ENCODE measurements at regions not wholly inside any gene's neighbourhood (a gene's known extent, or its start where the extent isn't known, plus 50 kb on each side); places are given as distances from the start of the nearest gene placed in this dataset.

DNA sequence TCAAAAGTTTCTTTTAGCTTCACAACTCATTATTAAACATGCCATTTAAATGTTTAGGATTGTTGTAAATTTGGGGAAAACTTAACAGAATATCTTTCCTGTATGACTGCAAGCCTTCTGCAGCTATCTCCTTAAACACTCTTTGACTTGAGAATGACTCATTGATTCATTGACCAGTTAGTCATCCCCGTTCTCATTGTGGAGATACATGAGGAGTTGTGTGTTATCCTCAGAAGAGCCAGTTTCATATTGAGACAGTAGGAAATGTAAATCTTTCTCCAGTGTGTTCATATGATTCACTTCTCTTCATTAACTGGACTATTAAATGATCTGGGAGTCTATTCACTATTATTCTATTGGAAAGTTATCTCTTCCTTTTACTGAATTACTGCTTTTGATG lies 83.0 kb downstream of the CRYGS start:
- no peaks in the 10 kb centered on the region for H3K4me1 ChIP-seq (ENCODE audit: control insufficient read depth in 2 of 2, insufficient read depth in 2 of 2, low read length in 2 of 2)
- H3K9me3 Mint-ChIP-seq (ENCODE audit: insufficient read depth), result no peaks in the 10 kb centered on the region
- intact Hi-C loops (cut with micrococcal nuclease), result no loop called here
- no peak overlapping the region for H3K4me3 ChIP-seq (ENCODE audit: control extremely low read depth in 1 of 5, extremely low read depth in 1 of 5, insufficient read depth in 1 of 5, low read depth in 2 of 5, low read length in 4 of 5)
- H3K4me3 Mint-ChIP-seq, result no peak overlapping the region
- H4K20me1 ChIP-seq (ENCODE audit: control insufficient read depth, insufficient read depth, low read length, poor library complexity, severe bottlenecking), result no peaks in the 10 kb centered on the region
- no peak overlapping the region for H3K27ac ChIP-seq (ENCODE audit: low read length in 2 of 2)
- ATAC-seq (ENCODE audit: low read depth) (no peak), DNase-seq (no peak)
- H2AFZ ChIP-seq (ENCODE audit: insufficient read depth, low read depth, low read length, poor library complexity, severe bottlenecking), result no peak overlapping the region
- H3K4me1 Mint-ChIP-seq, result no peaks in the 10 kb centered on the region
- ChIA-PET CTCF (interaction anchor here (1.1 to 1.2 kb wide), 2 partner anchors 8 to 79 kb away, joined by 3 read pairs; no protein-coding TSS in a partner anchor), POLR2A (no interaction called here)
- no peak overlapping the region for H3K9ac ChIP-seq (ENCODE audit: low read length)
- WGBS (ENCODE audit: insufficient coverage), result 80% methylated on average over 1 of the region's 1 CpG
- H3K9me3 ChIP-seq (ENCODE audit: control extremely low read depth in 1 of 3, control insufficient read depth in 2 of 3, insufficient read depth in 1 of 3, low read length in 2 of 3), result no peaks in the 10 kb centered on the region
- no peak overlapping the region for H3K4me2 ChIP-seq (replicated peaks; ENCODE audit: low read depth, low read length, poor library complexity, severe bottlenecking)
- no peak for TF ChIP-seq EZH2 (IDR thresholded peaks at IDR 0.05; ENCODE audit: borderline replicate concordance, insufficient read depth, low read depth, low read length, poor library complexity, severe bottlenecking)
- TF ChIP-seq, protein P1, sequence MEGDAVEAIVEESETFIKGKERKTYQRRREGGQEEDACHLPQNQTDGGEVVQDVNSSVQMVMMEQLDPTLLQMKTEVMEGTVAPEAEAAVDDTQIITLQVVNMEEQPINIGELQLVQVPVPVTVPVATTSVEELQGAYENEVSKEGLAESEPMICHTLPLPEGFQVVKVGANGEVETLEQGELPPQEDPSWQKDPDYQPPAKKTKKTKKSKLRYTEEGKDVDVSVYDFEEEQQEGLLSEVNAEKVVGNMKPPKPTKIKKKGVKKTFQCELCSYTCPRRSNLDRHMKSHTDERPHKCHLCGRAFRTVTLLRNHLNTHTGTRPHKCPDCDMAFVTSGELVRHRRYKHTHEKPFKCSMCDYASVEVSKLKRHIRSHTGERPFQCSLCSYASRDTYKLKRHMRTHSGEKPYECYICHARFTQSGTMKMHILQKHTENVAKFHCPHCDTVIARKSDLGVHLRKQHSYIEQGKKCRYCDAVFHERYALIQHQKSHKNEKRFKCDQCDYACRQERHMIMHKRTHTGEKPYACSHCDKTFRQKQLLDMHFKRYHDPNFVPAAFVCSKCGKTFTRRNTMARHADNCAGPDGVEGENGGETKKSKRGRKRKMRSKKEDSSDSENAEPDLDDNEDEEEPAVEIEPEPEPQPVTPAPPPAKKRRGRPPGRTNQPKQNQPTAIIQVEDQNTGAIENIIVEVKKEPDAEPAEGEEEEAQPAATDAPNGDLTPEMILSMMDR (IDR thresholded peaks at IDR 0.05), result no peak
- H3K36me3 ChIP-seq (replicated peaks in 1 of 2; ENCODE audit: control extremely low read depth in 1 of 2, control insufficient read depth in 1 of 2, extremely low read depth in 1 of 2, insufficient read depth in 2 of 2, low read length in 1 of 2), result no peaks in the 10 kb centered on the region
- H3K27ac Mint-ChIP-seq, result no peak overlapping the region
- H3K27me3 ChIP-seq (replicated peaks in 1 of 4; ENCODE audit: control extremely low read depth in 1 of 4, control insufficient read depth in 3 of 4, insufficient read depth in 4 of 4, low read length in 3 of 4), result no peaks in the 10 kb centered on the region
- no peaks in the 10 kb centered on the region for H3K79me2 ChIP-seq (ENCODE audit: control insufficient read depth, insufficient read depth, low read length)
- no peaks in the 10 kb centered on the region for H3K27me3 Mint-ChIP-seq

DNA sequence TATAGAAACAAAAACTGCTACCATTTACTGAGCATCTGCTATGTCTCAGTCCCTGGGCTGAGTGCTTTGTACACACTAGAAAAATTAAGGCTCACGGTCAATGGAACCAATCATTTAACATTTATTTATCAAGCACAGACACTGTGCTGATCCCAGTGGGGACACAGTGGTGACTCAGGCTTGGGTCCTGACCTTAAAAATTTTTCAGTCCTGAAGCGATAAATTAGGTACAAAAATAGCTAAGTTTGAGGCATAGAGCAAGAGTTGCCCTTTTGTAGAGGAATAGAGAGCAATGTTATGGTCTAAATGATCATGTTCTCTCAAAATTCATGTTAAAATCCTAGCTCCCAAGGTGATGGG lies 85.1 kb downstream of the CRYGS start:
- no peak for TF ChIP-seq EZH2 (IDR thresholded peaks at IDR 0.05; ENCODE audit: borderline replicate concordance, insufficient read depth, low read depth, low read length, poor library complexity, severe bottlenecking)
- TF ChIP-seq, protein P1 (IDR thresholded peaks at IDR 0.05), result no peak
- ChIA-PET CTCF (interaction anchor here (2.4 kb wide), 1 partner anchor 199 kb away, joined by 8 read pairs; no protein-coding TSS in a partner anchor), POLR2A (no interaction called here)
- WGBS (ENCODE audit: insufficient coverage), result 100% methylated on average over 1 of the region's 2 CpGs
- Histone ChIP-seq H3K4me3 (ENCODE audit: control extremely low read depth in 1 of 5, extremely low read depth in 1 of 5, insufficient read depth in 1 of 5, low read depth in 2 of 5, low read length in 4 of 5) (no peak overlapping the region), H4K20me1 (ENCODE audit: control insufficient read depth, insufficient read depth, low read length, poor library complexity, severe bottlenecking) (no peaks in the 10 kb centered on the region), H3K27me3 (replicated peaks in 1 of 4; ENCODE audit: control extremely low read depth in 1 of 4, control insufficient read depth in 3 of 4, insufficient read depth in 4 of 4, low read length in 3 of 4) (no peaks in the 10 kb centered on the region), H3K9me3 (ENCODE audit: control extremely low read depth in 1 of 3, control insufficient read depth in 2 of 3, insufficient read depth in 1 of 3, low read length in 2 of 3) (no peaks in the 10 kb centered on the region), H3K79me2 (ENCODE audit: control insufficient read depth, insufficient read depth, low read length) (no peaks in the 10 kb centered on the region), H3K4me1 (ENCODE audit: control insufficient read depth in 2 of 2, insufficient read depth in 2 of 2, low read length in 2 of 2) (no peaks in the 10 kb centered on the region), H3K27ac (ENCODE audit: low read length in 2 of 2) (no peak overlapping the region), H2AFZ (ENCODE audit: insufficient read depth, low read depth, low read length, poor library complexity, severe bottlenecking) (no peak overlapping the region), H3K4me2 (replicated peaks; ENCODE audit: low read depth, low read length, poor library complexity, severe bottlenecking) (no peak overlapping the region), H3K36me3 (replicated peaks in 1 of 2; ENCODE audit: control extremely low read depth in 1 of 2, control insufficient read depth in 1 of 2, extremely low read depth in 1 of 2, insufficient read depth in 2 of 2, low read length in 1 of 2) (no peaks in the 10 kb centered on the region), H3K9ac (ENCODE audit: low read length) (no peak overlapping the region)
- Mint-ChIP-seq H3K4me3 (no peak overlapping the region), H3K9me3 (ENCODE audit: insufficient read depth) (no peaks in the 10 kb centered on the region), H3K27me3 (no peaks in the 10 kb centered on the region), H3K27ac (no peak overlapping the region), H3K4me1 (no peaks in the 10 kb centered on the region)
- ATAC-seq (ENCODE audit: low read depth) (no peak), DNase-seq (no peak)
- intact Hi-C loops (cut with micrococcal nuclease), result no loop called here

Data from B cell (primary cell).